A673 (cell line): ENCODE measurements at regions not wholly inside any gene's neighbourhood (a gene's known extent, or its start where the extent isn't known, plus 50 kb on each side); places are given as distances from the start of the nearest gene placed in this dataset.

ENCODE experiments used
- BruUV-seq: library from RNA; stranded (reverse); fragments of 400-500 nt; replicated peaks from 2 replicates; lab custom pipeline; 2021; lab: Mats Ljungman, UMichigan
- CTCF ChIA-PET: fragments of 300-600 bp; sonication (Branson Sonifier 250); formaldehyde crosslinking; loops from one replicate; lab custom pipeline; 2022; ENCODE audit warnings: antibody characterized with exemption; lab: Charles Lee
- POLR2A ChIA-PET: fragments of 300-600 bp; sonication (Branson Sonifier 250); formaldehyde crosslinking; loops from one replicate; lab custom pipeline; 2022; ENCODE audit warnings: antibody characterized with exemption; ENCODE audit not compliant: low non-redundant PET; lab: Charles Lee
- DNase-seq: peaks from one replicate; pipeline ENCODE4 v3.0.0-alpha.2; 2015; ENCODE audit warnings: low spot score
- H3K27ac ChIP-seq: fragments of 200-600 bp; sonication (generic); 2 replicates; pipeline ENCODE4 v1.5.1; 2016; ENCODE audit warnings: mixed run types, low read depth, mild to moderate bottlenecking, mixed read lengths, antibody characterized with exemption, low read length; ENCODE audit not compliant: poor library complexity, severe bottlenecking
- H3K27me3 ChIP-seq: fragments of 200-600 bp; sonication (generic); replicated peaks from 2 replicates; pipeline ENCODE4 v1.6.1; 2017; ENCODE audit warnings: mixed run types, low read depth, mild to moderate bottlenecking, mixed read lengths, antibody characterized with exemption, low read length; ENCODE audit not compliant: insufficient read depth, poor library complexity
- H3K36me3 ChIP-seq: fragments of 200-600 bp; sonication (generic); 2 replicates; pipeline ENCODE4 v1.6.1; 2016; ENCODE audit warnings: mixed run types, mild to moderate bottlenecking, mixed read lengths, antibody characterized with exemption, low read length; ENCODE audit not compliant: insufficient read depth, poor library complexity, severe bottlenecking
- H3K4me1 ChIP-seq: fragments of 200-600 bp; sonication (generic); 2 replicates; pipeline ENCODE4 v1.6.1; 2017; ENCODE audit warnings: mixed run types, mild to moderate bottlenecking, mixed read lengths, antibody characterized with exemption, low read length; ENCODE audit not compliant: insufficient read depth, poor library complexity, severe bottlenecking
- H3K4me3 ChIP-seq: fragments of 200-600 bp; sonication (generic); 2 replicates; pipeline ENCODE4 v1.5.1; 2016; ENCODE audit warnings: low read depth, mixed run types, mild to moderate bottlenecking, mixed read lengths, low read length; ENCODE audit not compliant: poor library complexity, severe bottlenecking
- H3K9me3 ChIP-seq: fragments of 200-600 bp; sonication (generic); 2 replicates; pipeline ENCODE4 v1.6.1; 2016; ENCODE audit warnings: mixed run types, low read depth, mild to moderate bottlenecking, mixed read lengths, antibody characterized with exemption, low read length; ENCODE audit not compliant: poor library complexity, severe bottlenecking
- CTCF ChIP-seq: fragments of 300-800, 200-600 bp; sonication (generic); conservative IDR thresholded peaks from 2 replicates; pipeline ENCODE4 v1.5.1; 2017; ENCODE audit warnings: low read depth, mild to moderate bottlenecking, antibody characterized with exemption, low read length, moderate library complexity, mixed read lengths
- EZH2 ChIP-seq: fragments of 200-600 bp; sonication (generic); IDR thresholded peaks from 2 replicates; pipeline ENCODE4 v1.6.1; 2017; ENCODE audit warnings: borderline replicate concordance, low read depth, mild to moderate bottlenecking, mixed read lengths, antibody characterized with exemption, low read length; ENCODE audit not compliant: poor library complexity, severe bottlenecking
- intact Hi-C: fragments of 100-400 bp; cut with micrococcal nuclease; formaldehyde crosslinking; loops from one replicate; pipeline ENCODE4 v1.10.0; 2022; ENCODE audit not compliant: unreplicated experiment

GRCh38 chr13:22647156-22647850, 533.5 kb upstream of the SGCG start:
- ChIA-PET CTCF (no interaction called here), POLR2A (no interaction called here)
- H3K36me3 ChIP-seq: no peaks in the 10 kb centered on the region
- H3K27ac ChIP-seq: no peak overlapping the region
- TF ChIP-seq CTCF (no peak), EZH2 (no peak)
- DNase-seq: no peak
- intact Hi-C loops: no loop called here
- no peaks in the 10 kb centered on the region for H3K27me3 ChIP-seq
- H3K9me3 ChIP-seq: no peaks in the 10 kb centered on the region
- H3K4me1 ChIP-seq: no peaks in the 10 kb centered on the region
- H3K4me3 ChIP-seq: no peak overlapping the region
- no TSS peak for BruUV-seq

- no peaks in the 10 kb centered on the region for H3K4me1 ChIP-seq
- CTCF ChIA-PET: no interaction called here
Measured at GRCh38 chr13:22648320-22648801, 532.4 kb upstream of the SGCG start.

GRCh38 chr13:22652796-22653195, 528.0 kb upstream of the SGCG start:
- Histone ChIP-seq H3K27ac (no peak overlapping the region), H3K27me3 (no peaks in the 10 kb centered on the region), H3K36me3 (no peaks in the 10 kb centered on the region), H3K9me3 (no peaks in the 10 kb centered on the region), H3K4me1 (no peaks in the 10 kb centered on the region), H3K4me3 (no peak overlapping the region)
- BruUV-seq: no TSS peak
- CTCF ChIA-PET: no interaction called here
- POLR2A ChIA-PET: no interaction called here
- intact Hi-C loops: no loop called here
- DNase-seq: no peak
- TF ChIP-seq EZH2 (no peak), CTCF (no peak)

More at GRCh38 chr13:22648320-22648801, 532.4 kb upstream of the SGCG start:
- H3K36me3 ChIP-seq: no peaks in the 10 kb centered on the region
- TF ChIP-seq CTCF (no peak), EZH2 (no peak)
- no peak overlapping the region for H3K27ac ChIP-seq
- DNase-seq: no peak
- no peak overlapping the region for H3K4me3 ChIP-seq
- H3K9me3 ChIP-seq: no peaks in the 10 kb centered on the region
- POLR2A ChIA-PET: no interaction called here
- H3K27me3 ChIP-seq: no peaks in the 10 kb centered on the region
- intact Hi-C loops: no loop called here
- BruUV-seq: no TSS peak
